ENCODE measurements at regions not wholly inside any gene's neighbourhood (a gene's known extent, or its start where the extent isn't known, plus 50 kb on each side); places are given as distances from the start of the nearest gene placed in this dataset.

- FAIRE-seq (no peak), DNase-seq (no peak)
- H3K9me3 ChIP-seq (ENCODE audit: control insufficient read depth in 2 of 2, insufficient read depth in 1 of 2, low read depth in 1 of 2, low read length in 1 of 2) = no peaks in the 10 kb centered on the region
- H3K27me3 ChIP-seq (ENCODE audit: control insufficient read depth in 3 of 3, insufficient read depth in 3 of 3, low read length in 3 of 3) = no peaks in the 10 kb centered on the region
- no peak overlapping the region for H3K4me3 ChIP-seq (ENCODE audit: low read depth in 1 of 3, low read length in 3 of 3)
- H3K36me3 ChIP-seq (ENCODE audit: control insufficient read depth in 3 of 3, insufficient read depth in 2 of 3, low read depth in 1 of 3, low read length in 3 of 3) = no peaks in the 10 kb centered on the region
- H3K4me1 ChIP-seq (ENCODE audit: control insufficient read depth in 3 of 3, insufficient read depth in 2 of 3, low read depth in 1 of 3, low read length in 2 of 3) = no peaks in the 10 kb centered on the region
- H3K27ac ChIP-seq (ENCODE audit: low read depth in 1 of 3, low read length in 2 of 3) = no peak overlapping the region
Observed at GRCh38 chr6:50102676-50103075, 52.9 kb upstream of the DEFB112 start.

- WGBS, 3 donors = 75 to 81% (median 77%) methylated on average over 2 of the region's 2 CpGs
- Histone ChIP-seq H3K27me3 (ENCODE audit: control insufficient read depth in 3 of 3, insufficient read depth in 3 of 3, low read length in 3 of 3) (no peaks in the 10 kb centered on the region), H3K36me3 (ENCODE audit: control insufficient read depth in 3 of 3, insufficient read depth in 2 of 3, low read depth in 1 of 3, low read length in 3 of 3) (no peaks in the 10 kb centered on the region), H3K4me1 (ENCODE audit: control insufficient read depth in 3 of 3, insufficient read depth in 2 of 3, low read depth in 1 of 3, low read length in 2 of 3) (no peaks in the 10 kb centered on the region), H3K27ac (ENCODE audit: low read depth in 1 of 3, low read length in 2 of 3) (peak overlapping the region in 1 of 3 donors; percentile 52), H3K9me3 (ENCODE audit: control insufficient read depth in 2 of 2, insufficient read depth in 1 of 2, low read depth in 1 of 2, low read length in 1 of 2) (no peaks in the 10 kb centered on the region), H3K4me3 (ENCODE audit: low read depth in 1 of 3, low read length in 3 of 3) (no peak overlapping the region)
- FAIRE-seq (no peak), DNase-seq (peak in 1 of 2 donors; percentile 25)
Observed at GRCh38 chr6:50110587-50110986, 60.9 kb upstream of the DEFB112 start.

GRCh38 chr6:50112981-50113857 lies 63.5 kb upstream of the DEFB112 start:
- 72 to 83% (median 76%) methylated on average over 8 of the region's 8 CpGs for WGBS, 3 donors
- FAIRE-seq = no peak

GRCh38 chr6:50116390-50116789 lies 66.7 kb upstream of the DEFB112 start:
- Histone ChIP-seq H3K4me3 (ENCODE audit: low read depth in 1 of 3, low read length in 3 of 3) (no peak overlapping the region), H3K27me3 (ENCODE audit: control insufficient read depth in 3 of 3, insufficient read depth in 3 of 3, low read length in 3 of 3) (no peaks in the 10 kb centered on the region), H3K27ac (ENCODE audit: low read depth in 1 of 3, low read length in 2 of 3) (no peak overlapping the region), H3K9me3 (ENCODE audit: control insufficient read depth in 2 of 2, insufficient read depth in 1 of 2, low read depth in 1 of 2, low read length in 1 of 2) (no peaks in the 10 kb centered on the region), H3K4me1 (ENCODE audit: control insufficient read depth in 3 of 3, insufficient read depth in 2 of 3, low read depth in 1 of 3, low read length in 2 of 3) (no peaks in the 10 kb centered on the region), H3K36me3 (ENCODE audit: control insufficient read depth in 3 of 3, insufficient read depth in 2 of 3, low read depth in 1 of 3, low read length in 3 of 3) (no peaks in the 10 kb centered on the region)
- FAIRE-seq (no peak), DNase-seq (no peak)
- 35 to 73% (median 43%) methylated on average over 2 of the region's 2 CpGs for WGBS, 3 donors

More at GRCh38 chr6:50112981-50113857, 63.5 kb upstream of the DEFB112 start:
- H3K27me3 ChIP-seq (ENCODE audit: control insufficient read depth in 3 of 3, insufficient read depth in 3 of 3, low read length in 3 of 3) = no peaks in the 10 kb centered on the region
- no peak overlapping the region for H3K27ac ChIP-seq (ENCODE audit: low read depth in 1 of 3, low read length in 2 of 3)
- H3K4me1 ChIP-seq (ENCODE audit: control insufficient read depth in 3 of 3, insufficient read depth in 2 of 3, low read depth in 1 of 3, low read length in 2 of 3) = no peaks in the 10 kb centered on the region
- DNase-seq = no peak
- no peak overlapping the region for H3K4me3 ChIP-seq (ENCODE audit: low read depth in 1 of 3, low read length in 3 of 3)
- H3K36me3 ChIP-seq (ENCODE audit: control insufficient read depth in 3 of 3, insufficient read depth in 2 of 3, low read depth in 1 of 3, low read length in 3 of 3) = no peaks in the 10 kb centered on the region
- H3K9me3 ChIP-seq (ENCODE audit: control insufficient read depth in 2 of 2, insufficient read depth in 1 of 2, low read depth in 1 of 2, low read length in 1 of 2) = no peaks in the 10 kb centered on the region

GRCh38 chr6:50116797-50117542 lies 67.2 kb upstream of the DEFB112 start:
- H3K4me3 ChIP-seq (ENCODE audit: low read depth in 1 of 3, low read length in 3 of 3) = no peak overlapping the region
- no peak for DNase-seq
- no peaks in the 10 kb centered on the region for H3K9me3 ChIP-seq (ENCODE audit: control insufficient read depth in 2 of 2, insufficient read depth in 1 of 2, low read depth in 1 of 2, low read length in 1 of 2)
- no peaks in the 10 kb centered on the region for H3K36me3 ChIP-seq (ENCODE audit: control insufficient read depth in 3 of 3, insufficient read depth in 2 of 3, low read depth in 1 of 3, low read length in 3 of 3)
- H3K27me3 ChIP-seq (ENCODE audit: control insufficient read depth in 3 of 3, insufficient read depth in 3 of 3, low read length in 3 of 3) = no peaks in the 10 kb centered on the region
- WGBS, 3 donors = 53 to 63% (median 57%) methylated on average over 4 of the region's 4 CpGs
- H3K27ac ChIP-seq (ENCODE audit: low read depth in 1 of 3, low read length in 2 of 3) = no peak overlapping the region
- H3K4me1 ChIP-seq (ENCODE audit: control insufficient read depth in 3 of 3, insufficient read depth in 2 of 3, low read depth in 1 of 3, low read length in 2 of 3) = no peaks in the 10 kb centered on the region
- no peak for FAIRE-seq

- no peak for FAIRE-seq
- Histone ChIP-seq H3K4me3 (ENCODE audit: low read depth in 1 of 3, low read length in 3 of 3) (no peak overlapping the region), H3K4me1 (ENCODE audit: control insufficient read depth in 3 of 3, insufficient read depth in 2 of 3, low read depth in 1 of 3, low read length in 2 of 3) (no peaks in the 10 kb centered on the region), H3K36me3 (ENCODE audit: control insufficient read depth in 3 of 3, insufficient read depth in 2 of 3, low read depth in 1 of 3, low read length in 3 of 3) (no peaks in the 10 kb centered on the region), H3K9me3 (ENCODE audit: control insufficient read depth in 2 of 2, insufficient read depth in 1 of 2, low read depth in 1 of 2, low read length in 1 of 2) (no peaks in the 10 kb centered on the region), H3K27me3 (ENCODE audit: control insufficient read depth in 3 of 3, insufficient read depth in 3 of 3, low read length in 3 of 3) (no peaks in the 10 kb centered on the region), H3K27ac (ENCODE audit: low read depth in 1 of 3, low read length in 2 of 3) (no peak overlapping the region)
- DNase-seq = no peak
- WGBS, 3 donors = 61 to 73% (median 69%) methylated on average over 3 of the region's 3 CpGs
Observed at GRCh38 chr6:50120300-50120699, 70.6 kb upstream of the DEFB112 start.

- Histone ChIP-seq H3K27me3 (ENCODE audit: control insufficient read depth in 3 of 3, insufficient read depth in 3 of 3, low read length in 3 of 3) (no peaks in the 10 kb centered on the region), H3K4me1 (ENCODE audit: control insufficient read depth in 3 of 3, insufficient read depth in 2 of 3, low read depth in 1 of 3, low read length in 2 of 3) (no peaks in the 10 kb centered on the region), H3K9me3 (ENCODE audit: control insufficient read depth in 2 of 2, insufficient read depth in 1 of 2, low read depth in 1 of 2, low read length in 1 of 2) (no peaks in the 10 kb centered on the region), H3K27ac (ENCODE audit: low read depth in 1 of 3, low read length in 2 of 3) (no peak overlapping the region), H3K4me3 (ENCODE audit: low read depth in 1 of 3, low read length in 3 of 3) (no peak overlapping the region), H3K36me3 (ENCODE audit: control insufficient read depth in 3 of 3, insufficient read depth in 2 of 3, low read depth in 1 of 3, low read length in 3 of 3) (no peaks in the 10 kb centered on the region)
- DNase-seq (no peak), FAIRE-seq (no peak)
Observed at GRCh38 chr6:50123688-50124087, 74.0 kb upstream of the DEFB112 start.

- WGBS, 3 donors = 53 to 69% (median 58%) methylated on average over 2 of the region's 2 CpGs
- H3K9me3 ChIP-seq (ENCODE audit: control insufficient read depth in 2 of 2, insufficient read depth in 1 of 2, low read depth in 1 of 2, low read length in 1 of 2) = no peaks in the 10 kb centered on the region
- no peak for DNase-seq
- no peaks in the 10 kb centered on the region for H3K27me3 ChIP-seq (ENCODE audit: control insufficient read depth in 3 of 3, insufficient read depth in 3 of 3, low read length in 3 of 3)
- H3K4me1 ChIP-seq (ENCODE audit: control insufficient read depth in 3 of 3, insufficient read depth in 2 of 3, low read depth in 1 of 3, low read length in 2 of 3) = no peaks in the 10 kb centered on the region
- no peak overlapping the region for H3K27ac ChIP-seq (ENCODE audit: low read depth in 1 of 3, low read length in 2 of 3)
- FAIRE-seq = no peak
- no peaks in the 10 kb centered on the region for H3K36me3 ChIP-seq (ENCODE audit: control insufficient read depth in 3 of 3, insufficient read depth in 2 of 3, low read depth in 1 of 3, low read length in 3 of 3)
- H3K4me3 ChIP-seq (ENCODE audit: low read depth in 1 of 3, low read length in 3 of 3) = no peak overlapping the region
Observed at GRCh38 chr6:50124572-50124971, 74.8 kb upstream of the DEFB112 start.

Data from small intestine (tissue), 7 donors.